Transverse colon (tissue), 4 donors: ENCODE measurements at regions not wholly inside any gene's neighbourhood (a gene's known extent, or its start where the extent isn't known, plus 50 kb on each side); places are given as distances from the start of the nearest gene placed in this dataset.

Experiments used
- CTCF ChIP-seq, 5 experiments: fragments of 200-600 bp in 3 of 5; fragments of 450-650 bp in 2 of 5; sonication (generic) in 3 of 5; IDR thresholded peaks; 1 replicate in 2 of 5; 2 replicates in 3 of 5; pipeline ENCODE4 v1.5.1; 2016 to 2017; ENCODE audit warnings: antibody characterized with exemption in 5 of 5, inconsistent platforms in 3 of 5, mild to moderate bottlenecking in 2 of 5, moderate library complexity in 1 of 5
- EP300 ChIP-seq: sonication (generic); formaldehyde crosslinking; IDR thresholded peaks from one replicate; pipeline ENCODE4 v1.6.1; 2017; ENCODE audit warnings: antibody characterized with exemption, low read depth
- POLR2A ChIP-seq: fragments of 450-650 bp; IDR thresholded peaks from one replicate; pipeline ENCODE4 v1.6.1; 2016; ENCODE audit warnings: antibody characterized with exemption, mild to moderate bottlenecking, moderate library complexity
- POLR2AphosphoS5 ChIP-seq, 3 donors: sonication (generic); formaldehyde crosslinking; IDR thresholded peaks; one replicate each; pipeline ENCODE4 v1.6.1; 2016; ENCODE audit warnings: antibody characterized with exemption in 3 of 3

- TF ChIP-seq POLR2AphosphoS5 (IDR thresholded peaks at IDR 0.05) (no peak), CTCF (IDR thresholded peaks at IDR 0.05) (no peak), POLR2A (no peak), EP300 (no peak)
Observed at GRCh38 chr10:83603708-83604107, 535.6 kb upstream of the GHITM start.
